Gastroesophageal sphincter (tissue), 4 donors: ENCODE measurements at regions not wholly inside any gene's neighbourhood (a gene's known extent, or its start where the extent isn't known, plus 50 kb on each side); places are given as distances from the start of the nearest gene placed in this dataset.

Experiments used
- ATAC-seq: fragments of 150-250 bp; one replicate; pipeline ENCODE4 v1.9.1; 2016; ENCODE audit warnings: mild to moderate bottlenecking, moderate library complexity
- H3K27ac ChIP-seq, 4 donors: fragments of 200-600 bp; sonication (generic) in 3 of 4; 1 replicate in 3 of 4; 2 replicates in 1 of 4; pipeline ENCODE4 v1.5.1; 2016 to 2019
- H3K27me3 ChIP-seq: fragments of 200-600 bp; sonication (generic); one replicate; pipeline ENCODE4 v1.5.1; 2019
- H3K36me3 ChIP-seq, 2 donors: fragments of 200-600 bp; sonication (generic); one replicate each; pipeline ENCODE4 v1.5.1; 2019; ENCODE audit warnings: control low read depth in 1 of 2
- H3K4me1 ChIP-seq, 3 donors: fragments of 200-600 bp; sonication (generic); 1 replicate in 2 of 3; 2 replicates in 1 of 3; pipeline ENCODE4 v1.5.1; 2016 to 2019; ENCODE audit warnings: control low read depth in 2 of 3
- H3K4me3 ChIP-seq, 2 donors: fragments of 200-600 bp; sonication (generic); one replicate each; pipeline ENCODE4 v1.5.1; 2019; ENCODE audit warnings: mild to moderate bottlenecking in 1 of 2, moderate library complexity in 1 of 2
- H3K9me3 ChIP-seq, 3 donors: fragments of 200-600 bp; sonication (generic); one replicate each; pipeline ENCODE4 v1.5.1; 2017 to 2019; ENCODE audit warnings: control low read depth in 2 of 3
- CTCF ChIP-seq, 4 experiments: fragments of 200-600 bp in 2 of 4; fragments of 450-650 bp in 2 of 4; sonication (generic) in 1 of 4; IDR thresholded peaks; one replicate each; pipeline ENCODE4 v1.5.1; 2017 to 2019; ENCODE audit warnings: antibody characterized with exemption in 4 of 4, mild to moderate bottlenecking in 2 of 4, moderate library complexity in 2 of 4
- EP300 ChIP-seq: sonication (generic); formaldehyde crosslinking; IDR thresholded peaks from one replicate; pipeline ENCODE4 v1.6.1; 2017; ENCODE audit warnings: antibody characterized with exemption, mild to moderate bottlenecking
- POLR2A ChIP-seq, 2 donors: fragments of 450-650 bp; IDR thresholded peaks; one replicate each; pipeline ENCODE4 v1.6.1; 2017; ENCODE audit warnings: antibody characterized with exemption in 2 of 2, mild to moderate bottlenecking in 2 of 2, moderate library complexity in 1 of 2
- POLR2AphosphoS5 ChIP-seq: sonication (generic); formaldehyde crosslinking; IDR thresholded peaks from one replicate; pipeline ENCODE4 v1.6.1; 2017; ENCODE audit warnings: antibody characterized with exemption
- WGBS, 2 donors: methylation state at CpG; one replicate each; pipeline ENCODE4 v1.1.5; 2018; ENCODE audit warnings: low coverage in 1 of 2; 5-methylcytosine and 5-hydroxymethylcytosine counted together

DNA sequence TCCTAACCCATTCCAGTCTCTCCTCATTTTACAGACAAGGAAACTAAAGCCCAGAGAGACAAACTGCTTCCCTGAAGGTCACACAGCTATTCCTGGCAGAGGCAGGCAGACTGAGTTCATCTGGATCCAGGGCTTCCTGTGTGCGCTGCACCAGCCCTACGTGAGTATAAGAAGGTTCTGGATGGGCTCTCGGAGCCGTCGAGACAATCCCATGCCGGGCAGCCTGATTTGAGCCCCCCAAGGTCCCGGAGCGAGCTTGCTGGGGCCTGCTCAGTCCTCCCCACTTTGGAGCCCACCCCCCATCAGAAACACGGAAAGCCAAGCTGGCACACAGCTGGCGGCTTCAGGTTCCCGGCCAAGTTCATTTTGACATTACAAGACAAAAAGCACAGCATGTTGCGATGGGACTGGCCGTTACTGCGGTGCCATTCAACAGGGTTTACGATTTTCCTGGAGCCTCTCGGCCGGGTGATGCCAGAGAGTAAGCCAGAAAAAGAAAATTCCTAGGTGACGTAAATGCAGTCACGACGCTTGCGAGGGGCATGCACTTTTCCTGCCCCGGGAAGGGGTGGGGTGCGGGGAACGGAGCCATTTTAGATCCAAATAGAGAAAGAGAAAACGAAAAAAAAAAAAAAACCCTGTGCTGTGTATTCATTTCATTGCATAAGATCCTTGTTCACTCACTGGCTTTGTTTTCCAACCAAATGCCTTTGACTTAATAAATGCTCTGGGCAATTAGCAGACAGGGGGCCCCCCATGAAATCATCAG lies 167.1 kb upstream of the FOXF1 start:
- TF ChIP-seq POLR2A (IDR thresholded peaks at IDR 0.05) (no peak), POLR2AphosphoS5 (peak; percentile 98), EP300 (peak; percentile 96)
- 0 to 21% methylated on average over 1 to 8 of the region's 25 CpGs for WGBS, 2 donors
- no peaks in the 10 kb centered on the region for H3K27me3 ChIP-seq
- H3K9me3 ChIP-seq: no peaks in the 10 kb centered on the region
- H3K4me1 ChIP-seq: peaks cover 10 to 49% (median 16%) of the 10 kb centered on the region in 3 donors
- peak overlapping the region in 1 of 2 donors; percentile 29 for H3K4me3 ChIP-seq
- no peaks in the 10 kb centered on the region for H3K36me3 ChIP-seq
- H3K27ac ChIP-seq: peak overlapping the region; percentile 91 to 98 (median 95)
- peak; percentile 93 for ATAC-seq

DNA sequence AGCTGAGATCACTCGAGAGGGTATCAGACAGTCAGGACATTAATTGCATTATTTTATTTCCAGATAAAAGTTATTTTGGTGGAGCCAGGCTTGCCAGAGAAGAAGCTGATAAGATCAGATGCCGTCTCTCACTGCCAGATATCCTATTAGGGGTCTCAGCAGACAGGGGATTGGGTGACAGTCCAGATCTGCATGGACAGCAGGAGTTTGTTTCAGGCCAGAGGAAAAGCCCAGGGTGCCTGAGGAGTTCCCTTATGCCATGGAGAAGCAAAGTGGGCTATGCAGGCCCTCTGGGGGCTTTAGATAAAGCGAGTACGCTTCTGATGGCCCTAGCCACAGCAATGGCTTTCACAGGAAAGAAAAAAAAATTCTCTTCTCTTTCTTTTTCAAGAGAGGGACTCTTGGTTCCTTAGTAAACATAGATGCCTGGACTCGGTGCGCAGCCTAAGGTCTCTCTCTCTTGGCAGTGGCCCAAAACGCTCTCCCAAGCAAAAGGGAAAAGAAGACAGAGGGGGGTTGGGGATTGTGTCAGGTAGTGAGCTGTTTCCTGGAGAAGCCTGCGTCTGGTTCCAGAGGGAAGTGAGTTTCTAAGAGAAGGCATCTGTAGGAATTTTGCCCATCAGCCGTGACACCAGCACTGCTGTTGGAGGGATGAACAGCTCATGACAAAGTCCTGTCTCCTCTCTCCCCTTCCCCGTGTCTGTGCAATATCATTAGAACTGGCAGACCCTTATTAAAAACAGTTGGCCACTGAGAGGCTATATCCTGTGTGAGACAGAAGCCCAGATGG lies 166.3 kb upstream of the FOXF1 start:
- TF ChIP-seq EP300 (no peak), POLR2AphosphoS5 (peak; percentile 68)
- H3K4me1 ChIP-seq: peaks cover 10 to 49% (median 16%) of the 10 kb centered on the region in 3 donors
- peak overlapping the region in 1 of 2 donors; percentile 29 for H3K4me3 ChIP-seq
- H3K9me3 ChIP-seq: no peaks in the 10 kb centered on the region
- 10 to 19% methylated on average over 7 to 8 of the region's 10 CpGs for WGBS, 2 donors
- H3K27ac ChIP-seq: peak overlapping the region; percentile 91 to 98 (median 95)
- no peaks in the 10 kb centered on the region for H3K27me3 ChIP-seq
- ATAC-seq: no peak
- no peaks in the 10 kb centered on the region for H3K36me3 ChIP-seq

DNA sequence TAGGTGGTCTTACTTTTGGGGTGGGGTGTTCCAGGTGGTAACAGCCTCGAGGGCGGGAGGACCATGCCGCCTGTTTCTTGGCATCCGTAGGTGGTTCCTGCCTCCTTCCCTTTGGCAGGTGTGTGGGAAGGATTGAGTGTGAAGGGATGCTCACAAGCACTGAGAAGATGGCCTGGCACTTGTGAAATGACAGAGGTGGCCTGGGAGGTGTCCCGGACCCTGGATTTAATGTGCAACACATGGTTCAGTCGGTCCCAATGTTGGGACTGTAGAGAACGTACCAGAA lies 165.8 kb upstream of the FOXF1 start:
- H3K36me3 ChIP-seq: no peaks in the 10 kb centered on the region
- H3K4me3 ChIP-seq: no peak overlapping the region
- TF ChIP-seq POLR2AphosphoS5: no peak
- H3K4me1 ChIP-seq: peaks cover 10 to 51% (median 16%) of the 10 kb centered on the region in 3 donors
- H3K9me3 ChIP-seq: no peaks in the 10 kb centered on the region
- H3K27me3 ChIP-seq: no peaks in the 10 kb centered on the region
- H3K27ac ChIP-seq: peak overlapping the region; percentile 91 to 98 (median 95)
- 60 to 79% methylated on average over 1 to 4 of the region's 7 CpGs for WGBS, 2 donors
- ATAC-seq: no peak

DNA sequence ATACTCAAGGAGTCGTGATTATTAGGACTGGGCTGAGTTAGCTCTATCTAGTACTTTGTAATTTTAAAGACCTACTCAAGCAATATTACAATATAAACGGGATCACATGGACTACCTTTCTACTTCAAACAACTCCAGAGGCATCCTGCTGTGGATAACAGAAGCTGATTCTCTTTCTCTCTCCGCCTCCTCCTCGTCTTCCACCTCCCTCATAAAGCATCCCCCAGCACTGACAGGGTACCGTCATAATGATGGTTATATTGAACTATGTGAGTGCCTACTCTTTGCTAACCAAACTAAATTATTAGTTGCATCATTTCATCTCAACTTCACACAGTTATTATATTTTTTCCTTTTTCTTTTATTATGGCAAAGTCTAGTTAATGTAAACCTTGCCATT lies 165.4 kb upstream of the FOXF1 start:
- Histone ChIP-seq H3K27ac (peak overlapping the region; percentile 91 to 98 (median 95)), H3K36me3 (no peaks in the 10 kb centered on the region), H3K9me3 (no peaks in the 10 kb centered on the region), H3K27me3 (no peaks in the 10 kb centered on the region), H3K4me3 (no peak overlapping the region), H3K4me1 (peaks cover 10 to 54% (median 16%) of the 10 kb centered on the region in 3 donors)
- TF ChIP-seq POLR2A (IDR thresholded peaks at IDR 0.05): no peak
- no peak for TF ChIP-seq POLR2AphosphoS5
- TF ChIP-seq EP300: no peak
- TF ChIP-seq CTCF (IDR thresholded peaks at IDR 0.05): no peak
- no peak for ATAC-seq
- 75 to 82% methylated on average over 5 of the region's 5 CpGs for WGBS, 2 donors

DNA sequence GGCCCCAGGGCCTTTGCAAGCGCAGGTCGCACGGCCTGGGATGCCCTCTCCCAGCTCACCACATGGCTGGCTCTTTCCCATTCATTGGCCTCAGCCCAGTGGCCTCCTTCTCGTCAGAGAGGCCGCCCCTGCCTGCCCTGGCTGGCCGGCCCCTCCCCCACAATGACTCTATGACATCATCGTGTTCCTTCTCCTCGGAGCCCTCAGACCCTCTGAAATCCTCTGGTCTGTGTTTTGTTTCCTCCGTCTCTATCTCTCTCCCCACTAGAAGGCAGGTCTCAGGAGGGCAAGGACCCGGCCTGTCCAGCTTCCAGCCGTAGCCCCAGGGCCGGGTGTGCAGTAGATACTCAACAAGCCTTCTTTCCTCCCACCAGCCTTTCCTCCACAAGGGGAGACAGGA lies 164.8 kb upstream of the FOXF1 start:
- 63% methylated on average over 9 of the region's 12 CpGs; no CpG with 5 or more reads in 1 of the 2 donors for WGBS, 2 donors
- no peak for TF ChIP-seq POLR2A (IDR thresholded peaks at IDR 0.05)
- TF ChIP-seq EP300: no peak
- TF ChIP-seq CTCF (IDR thresholded peaks at IDR 0.05): no peak
- TF ChIP-seq POLR2AphosphoS5: no peak
- Histone ChIP-seq H3K4me3 (no peak overlapping the region), H3K9me3 (no peaks in the 10 kb centered on the region), H3K27me3 (no peaks in the 10 kb centered on the region), H3K27ac (peak overlapping the region in 2 of 4 donors; percentile 91 to 96), H3K4me1 (peaks cover 10 to 58% (median 16%) of the 10 kb centered on the region in 3 donors), H3K36me3 (no peaks in the 10 kb centered on the region)
- no peak for ATAC-seq

DNA sequence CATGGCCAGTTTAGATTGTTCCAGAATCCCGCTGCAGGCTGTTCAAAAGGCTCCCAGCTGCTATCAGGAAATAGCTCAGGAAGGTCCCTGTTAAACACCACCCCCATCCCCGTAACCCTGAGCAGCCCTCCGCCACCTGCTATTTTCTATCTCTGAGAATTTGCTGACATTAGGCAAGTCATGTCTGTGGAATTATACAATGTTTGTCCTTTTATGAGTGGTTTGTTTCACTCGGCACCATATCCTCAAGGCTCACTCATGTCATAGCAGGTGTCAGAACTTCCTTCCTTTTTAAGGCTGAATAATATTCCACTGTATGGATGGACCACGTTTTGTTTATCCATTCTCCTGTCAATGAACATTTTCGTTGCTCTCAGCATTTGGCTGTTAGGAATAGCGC lies 164.3 kb upstream of the FOXF1 start:
- no peak for ATAC-seq
- 71 to 73% methylated on average over 5 to 7 of the region's 7 CpGs for WGBS, 2 donors
- no peaks in the 10 kb centered on the region for H3K36me3 ChIP-seq
- TF ChIP-seq POLR2AphosphoS5: no peak
- no peaks in the 10 kb centered on the region for H3K9me3 ChIP-seq
- H3K4me1 ChIP-seq: peaks cover 10 to 55% (median 16%) of the 10 kb centered on the region in 3 donors
- H3K4me3 ChIP-seq: no peak overlapping the region
- peak overlapping the region in 1 of 4 donors; percentile 96 for H3K27ac ChIP-seq
- H3K27me3 ChIP-seq: no peaks in the 10 kb centered on the region
